GM18507 (cell line): ENCODE measurements at regions not wholly inside any gene's neighbourhood (a gene's known extent, or its start where the extent isn't known, plus 50 kb on each side); places are given as distances from the start of the nearest gene placed in this dataset.

Source experiments
- DNase-seq: peaks from one replicate; pipeline ENCODE4 v3.0.0; 2011; ENCODE audit warnings: low read depth; ENCODE audit not compliant: insufficient read length; ENCODE audit errors: extremely low spot score
- FAIRE-seq: peaks from 2 replicates; lab custom pipeline; 2011; peaks lifted over from hg19 to GRCh38; lab: Jason Lieb, UNC

DNA sequence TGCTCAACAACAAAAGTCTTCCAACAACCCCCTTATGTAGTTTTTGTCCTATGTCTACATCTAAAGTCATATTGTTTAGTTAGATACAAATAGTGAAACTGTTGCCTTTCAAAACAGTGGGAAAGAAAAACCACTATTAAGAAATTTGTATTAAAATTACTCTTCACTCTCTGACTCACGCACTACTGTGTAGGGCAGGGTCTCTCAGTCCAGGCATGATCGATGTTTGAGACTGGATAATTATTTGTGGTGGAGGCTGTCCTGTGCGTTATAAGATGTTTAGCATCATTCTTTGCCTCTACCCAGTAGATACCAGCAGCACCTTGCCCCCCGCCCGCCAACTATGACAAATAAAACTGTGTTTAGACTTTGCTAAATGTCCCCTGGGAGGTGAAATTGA is 369.4 kb upstream of the ZEB2 start:
- no peak for DNase-seq
- FAIRE-seq = no peak

DNA sequence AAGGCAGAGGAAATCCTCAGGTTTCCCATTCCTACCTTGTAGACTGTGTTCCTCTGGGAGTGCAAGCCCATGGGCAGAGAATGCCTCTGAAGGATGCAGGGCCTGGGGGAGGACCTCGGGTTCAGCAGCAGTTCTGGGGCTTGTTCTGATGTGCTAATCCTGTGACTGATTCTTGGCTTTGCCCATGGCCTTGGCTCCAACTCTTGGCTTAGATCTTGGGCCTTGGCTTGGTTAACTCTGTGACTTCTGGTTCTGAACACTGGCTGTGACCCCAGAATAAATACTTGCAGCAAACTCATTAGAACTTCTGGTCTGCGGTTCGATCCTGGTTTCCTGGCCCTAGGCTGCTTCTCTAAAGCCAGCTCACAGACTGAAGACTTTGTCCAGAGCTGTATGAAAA is 366.9 kb upstream of the ZEB2 start:
- DNase-seq = no peak
- no peak for FAIRE-seq

DNA sequence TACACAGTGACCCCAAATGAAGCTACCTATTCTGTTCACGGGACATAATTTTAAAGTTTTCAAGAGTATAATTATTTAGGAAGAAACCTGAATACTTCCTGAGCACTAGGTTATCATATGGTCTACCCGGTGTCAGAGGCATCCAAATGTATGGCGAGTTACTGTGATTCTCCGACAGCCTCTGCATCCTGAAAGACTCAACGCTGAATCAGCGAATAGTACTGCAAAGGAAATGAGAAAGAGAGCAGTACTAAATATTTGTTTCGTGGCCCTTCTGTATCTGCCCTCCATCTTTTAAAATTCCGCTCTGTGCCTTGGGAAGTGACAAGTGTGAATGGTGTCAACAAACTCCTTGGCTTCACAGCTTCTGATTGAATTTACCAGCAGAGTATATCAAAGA is 358.0 kb upstream of the ZEB2 start:
- FAIRE-seq = no peak
- no peak for DNase-seq

- FAIRE-seq = no peak
- DNase-seq = no peak
Measured at GRCh38 chr2:144876013-144876412, 356.1 kb upstream of the ZEB2 start.

- no peak for DNase-seq
- no peak for FAIRE-seq
Measured at GRCh38 chr2:144875290-144875969, 355.5 kb upstream of the ZEB2 start.

DNA sequence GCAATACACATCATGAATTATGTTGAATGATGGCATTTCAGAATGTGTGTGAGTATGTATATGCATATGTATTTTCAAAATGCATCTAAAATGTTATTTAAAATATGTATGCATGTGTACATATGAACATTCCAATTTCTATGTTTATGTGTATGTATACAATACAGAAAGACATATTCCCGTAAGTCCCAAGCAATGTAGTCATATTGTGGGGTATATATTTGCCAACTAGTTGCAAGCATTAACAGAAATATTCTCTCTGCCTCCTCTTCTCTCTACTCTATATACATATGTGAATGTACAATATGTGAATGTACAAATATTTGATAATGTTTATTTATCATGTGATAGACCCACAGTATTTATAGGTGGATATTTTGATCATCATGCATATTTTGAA is 345.8 kb upstream of the ZEB2 start:
- FAIRE-seq (no peak), DNase-seq (no peak)

DNA sequence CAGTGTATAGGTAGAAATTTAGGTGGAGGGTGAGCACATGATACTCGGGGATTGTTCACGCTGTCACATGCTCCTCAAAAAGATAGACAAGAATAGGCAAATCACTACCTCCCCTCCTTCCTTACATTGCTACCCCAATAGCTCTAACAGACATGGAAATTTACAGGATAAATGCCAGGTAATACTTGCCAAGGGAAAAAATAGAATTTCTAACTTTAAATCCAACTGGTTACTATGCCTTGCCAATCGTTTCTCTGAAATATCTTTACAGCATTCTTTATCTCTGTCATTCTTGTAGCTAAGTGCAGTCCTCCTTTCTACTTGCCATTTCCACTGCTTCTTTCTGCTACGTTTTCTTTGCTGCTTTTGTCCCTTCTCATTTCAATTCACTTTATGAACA is 339.8 kb upstream of the ZEB2 start:
- DNase-seq = no peak
- FAIRE-seq = no peak

GRCh38 chr2:144858211-144858610 is 338.3 kb upstream of the ZEB2 start:
- DNase-seq = no peak
- FAIRE-seq = no peak

DNA sequence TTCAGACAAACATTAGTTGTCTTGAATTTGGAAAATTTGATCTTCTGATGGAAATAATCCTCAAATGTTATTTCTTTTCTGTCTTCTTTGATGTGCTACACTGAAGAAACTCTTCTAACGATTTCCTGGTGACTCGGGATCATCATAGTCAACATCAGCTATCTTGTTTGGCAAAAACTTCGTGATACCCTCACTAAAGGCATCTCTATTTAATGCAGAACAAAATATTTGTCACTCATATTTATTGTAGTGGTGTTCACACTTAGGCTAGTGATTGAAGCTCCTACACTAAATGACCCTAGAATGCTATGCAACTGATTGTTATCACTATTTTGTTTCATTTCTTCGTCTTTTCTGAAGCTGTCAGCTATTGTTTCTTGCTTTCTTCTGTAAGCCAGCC is 334.7 kb upstream of the ZEB2 start:
- DNase-seq (no peak), FAIRE-seq (no peak)

DNA sequence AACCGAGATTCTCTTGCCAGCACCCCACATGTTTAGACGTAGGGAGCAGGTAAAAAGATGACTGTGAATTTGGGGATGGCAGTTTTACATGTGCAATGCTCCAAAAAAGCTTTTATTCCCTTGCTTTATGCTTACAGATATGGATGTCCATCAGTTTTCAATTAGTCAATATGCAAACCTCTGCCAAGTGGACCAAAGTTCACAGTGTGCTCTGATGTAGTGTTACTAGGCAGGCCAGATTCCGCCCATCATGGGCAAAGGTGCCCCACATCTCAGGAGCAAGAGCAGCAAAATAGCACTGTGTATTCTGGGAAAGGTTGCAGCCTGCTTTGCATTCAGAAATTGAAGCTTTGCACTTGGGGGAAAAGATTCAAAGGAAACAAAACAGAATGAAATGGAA is 329.7 kb upstream of the ZEB2 start:
- DNase-seq (no peak), FAIRE-seq (no peak)

GRCh38 chr2:144848423-144848822 is 328.5 kb upstream of the ZEB2 start:
- FAIRE-seq (no peak), DNase-seq (no peak)

DNA sequence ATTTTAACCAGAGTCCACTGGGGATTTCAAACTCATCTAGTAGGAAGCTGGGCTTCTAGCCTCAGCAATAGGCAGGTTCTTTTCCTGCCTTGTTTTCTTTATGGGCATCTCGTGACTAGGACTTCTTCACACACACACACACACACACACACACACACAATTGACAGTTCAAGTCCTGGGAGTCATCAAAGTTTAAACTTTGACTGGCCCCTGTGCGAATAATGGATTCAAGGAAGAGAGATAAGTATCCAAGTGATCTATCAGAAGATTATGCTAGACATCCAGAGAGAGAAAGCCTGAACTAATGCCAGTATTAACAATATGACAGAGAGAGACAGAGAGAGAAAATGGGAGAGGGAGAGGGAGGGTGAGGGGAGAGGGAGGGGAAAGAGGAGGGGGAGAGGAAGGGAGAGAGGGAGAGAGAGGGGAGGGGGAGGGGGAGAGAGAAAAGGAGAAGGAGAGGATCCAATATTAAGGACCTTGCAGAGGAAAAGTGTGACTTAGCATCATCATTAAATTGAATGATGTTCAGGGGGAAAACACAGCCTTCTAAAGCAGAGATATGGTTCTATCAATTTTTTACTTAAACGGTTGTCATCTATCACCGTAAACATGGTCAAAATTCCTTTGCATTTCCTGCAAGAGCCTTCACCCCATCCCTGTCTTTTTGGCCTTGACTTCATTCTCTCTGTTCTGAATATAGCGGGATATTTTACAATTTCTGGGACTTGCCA is 327.6 kb upstream of the ZEB2 start:
- FAIRE-seq = no peak

DNA sequence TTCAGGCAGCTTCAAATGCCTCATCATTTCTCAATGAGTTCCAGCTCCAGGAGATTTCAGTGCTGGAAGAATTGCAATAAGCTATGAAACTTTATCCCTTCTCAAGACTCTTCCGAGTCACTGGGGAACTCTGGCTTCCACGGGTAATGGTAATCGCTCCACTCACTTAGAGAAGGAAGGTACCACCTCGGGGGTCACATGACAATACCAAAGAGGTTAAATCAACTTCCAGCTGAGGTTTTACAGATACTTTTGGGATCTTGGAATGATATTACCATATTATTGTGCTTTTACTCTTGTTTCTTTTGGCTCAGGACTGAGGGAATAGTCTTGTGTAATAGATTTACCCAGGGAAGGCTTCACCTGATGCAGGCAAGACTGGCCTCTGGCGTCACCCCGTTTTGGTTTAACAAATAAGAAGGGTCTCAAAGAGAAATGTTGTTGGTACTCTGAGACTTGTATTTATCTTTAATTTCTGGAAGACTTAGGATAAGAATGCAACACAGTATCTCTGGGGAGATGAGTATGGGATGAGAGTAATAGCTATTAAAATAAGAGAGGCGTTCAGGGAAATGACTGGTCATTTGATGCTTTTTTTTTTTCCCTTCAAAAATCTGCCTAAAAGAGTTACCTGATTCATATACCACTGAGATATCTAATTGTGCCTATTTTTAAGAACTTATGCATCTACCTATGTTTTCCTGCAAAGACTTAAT is 316.9 kb upstream of the ZEB2 start:
- FAIRE-seq = no peak
- no peak for DNase-seq

More for the DNA sequence above, 327.6 kb upstream of the ZEB2 start:
- DNase-seq = no peak

DNA sequence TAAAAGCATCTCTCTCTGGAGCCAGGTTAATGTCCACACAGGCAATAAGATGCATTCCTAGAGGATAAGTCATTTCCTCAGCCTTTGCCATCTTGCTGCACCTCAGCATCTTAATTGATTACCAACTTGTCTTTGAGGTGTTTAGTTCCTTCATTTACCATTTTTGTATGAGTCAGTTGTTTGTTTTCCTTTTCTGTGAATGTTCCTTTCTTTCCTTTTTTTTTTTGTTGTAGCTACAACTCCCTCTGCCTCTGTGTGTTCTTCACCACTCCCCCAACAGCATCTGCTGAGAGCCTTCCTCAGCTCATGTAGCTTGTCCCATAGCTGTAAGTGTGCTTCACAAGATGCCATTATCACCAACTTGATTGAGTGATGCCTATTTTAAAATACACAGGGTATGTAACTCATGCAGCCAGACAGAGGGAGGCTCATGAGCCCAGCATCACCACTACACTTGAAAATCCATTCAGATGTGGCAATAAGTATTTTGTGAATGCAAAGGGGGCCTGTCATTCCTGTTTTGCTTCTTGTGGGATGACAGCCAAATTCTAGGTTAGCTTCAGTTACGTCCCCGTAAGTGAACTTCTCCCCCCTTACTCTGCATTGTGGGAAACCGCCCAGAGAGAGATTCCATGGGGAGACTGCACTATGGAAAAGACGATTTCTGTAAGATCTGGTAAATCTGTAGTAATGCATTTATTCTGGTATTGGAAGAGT is 315.9 kb upstream of the ZEB2 start:
- FAIRE-seq (no peak), DNase-seq (no peak)

GRCh38 chr2:144834998-144835633 is 315.2 kb upstream of the ZEB2 start:
- no peak for FAIRE-seq
- DNase-seq = no peak

DNA sequence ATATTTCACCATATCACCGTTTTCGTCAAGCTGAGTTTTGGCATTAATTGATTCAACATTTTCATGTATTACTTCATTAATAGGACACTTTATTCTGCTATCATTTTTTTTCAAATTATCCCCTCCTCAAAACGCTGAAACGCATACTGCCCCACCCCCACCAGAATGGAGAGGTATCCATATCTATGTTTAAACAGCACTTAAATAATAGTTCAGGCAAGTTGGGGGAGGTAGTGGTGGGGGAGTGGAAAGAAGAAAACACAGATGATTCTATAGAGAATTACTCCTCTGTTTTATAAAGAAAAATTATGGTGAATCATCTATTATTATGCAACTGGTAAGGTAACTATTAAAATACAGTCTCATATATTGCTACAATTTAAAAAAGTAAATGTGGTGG is 314.4 kb upstream of the ZEB2 start:
- no peak for DNase-seq
- no peak for FAIRE-seq

DNA sequence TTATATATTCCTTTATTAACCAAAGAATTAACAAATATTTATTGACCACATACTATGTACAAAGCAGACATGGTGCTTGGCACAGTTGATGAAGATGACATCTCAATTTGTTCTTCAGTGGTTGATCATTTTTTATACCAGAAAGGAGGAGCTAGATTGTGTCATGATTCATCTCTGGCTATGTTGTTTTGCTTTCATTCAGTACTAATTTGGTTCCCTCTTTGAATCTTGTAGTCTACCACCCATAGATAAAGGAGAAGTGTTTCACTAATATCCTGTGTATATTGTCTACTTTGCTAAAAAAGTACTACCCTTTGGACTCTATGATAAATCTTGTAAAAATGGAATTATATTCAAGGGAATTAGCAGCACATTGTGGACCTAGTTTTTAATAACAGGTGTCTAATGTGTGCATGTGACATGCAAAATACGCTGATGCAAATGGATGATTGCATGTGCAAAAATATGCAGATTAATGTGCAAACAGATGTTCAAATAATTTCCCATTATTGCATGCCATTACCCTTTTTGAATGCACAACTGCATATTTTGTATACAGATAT is 313.2 kb upstream of the ZEB2 start:
- no peak for DNase-seq
- no peak for FAIRE-seq

DNA sequence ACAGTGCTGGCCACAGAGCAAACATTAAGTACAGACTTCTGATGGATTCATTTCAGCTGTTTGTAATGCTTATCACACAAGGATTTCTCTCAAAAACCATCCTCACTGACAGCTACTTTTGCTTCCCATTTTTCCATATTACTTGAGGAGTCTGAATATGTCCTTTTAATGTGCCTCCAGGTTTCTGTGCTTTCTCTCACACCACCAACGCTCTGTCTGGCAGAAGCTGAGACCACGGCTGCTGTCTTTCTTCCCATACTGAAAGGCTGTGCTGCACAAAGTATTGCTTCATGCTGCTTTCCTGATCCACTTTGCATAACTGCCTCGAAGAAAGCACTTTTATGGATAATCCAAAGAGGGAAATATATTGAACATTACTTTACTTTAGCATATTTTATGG is 312.1 kb upstream of the ZEB2 start:
- DNase-seq (no peak), FAIRE-seq (no peak)

- DNase-seq = no peak
- FAIRE-seq = no peak
Measured at GRCh38 chr2:144830543-144830942, 310.6 kb upstream of the ZEB2 start.
